ENCODE measurements at regions not wholly inside any gene's neighbourhood (a gene's known extent, or its start where the extent isn't known, plus 50 kb on each side); places are given as distances from the start of the nearest gene placed in this dataset.
"Not testable (repeated sequence)": the region's sequence is repeated elsewhere in the genome, so short reads cannot be mapped to it uniquely, and the experiment has no call there.

- TF ChIP-seq, protein P1, sequence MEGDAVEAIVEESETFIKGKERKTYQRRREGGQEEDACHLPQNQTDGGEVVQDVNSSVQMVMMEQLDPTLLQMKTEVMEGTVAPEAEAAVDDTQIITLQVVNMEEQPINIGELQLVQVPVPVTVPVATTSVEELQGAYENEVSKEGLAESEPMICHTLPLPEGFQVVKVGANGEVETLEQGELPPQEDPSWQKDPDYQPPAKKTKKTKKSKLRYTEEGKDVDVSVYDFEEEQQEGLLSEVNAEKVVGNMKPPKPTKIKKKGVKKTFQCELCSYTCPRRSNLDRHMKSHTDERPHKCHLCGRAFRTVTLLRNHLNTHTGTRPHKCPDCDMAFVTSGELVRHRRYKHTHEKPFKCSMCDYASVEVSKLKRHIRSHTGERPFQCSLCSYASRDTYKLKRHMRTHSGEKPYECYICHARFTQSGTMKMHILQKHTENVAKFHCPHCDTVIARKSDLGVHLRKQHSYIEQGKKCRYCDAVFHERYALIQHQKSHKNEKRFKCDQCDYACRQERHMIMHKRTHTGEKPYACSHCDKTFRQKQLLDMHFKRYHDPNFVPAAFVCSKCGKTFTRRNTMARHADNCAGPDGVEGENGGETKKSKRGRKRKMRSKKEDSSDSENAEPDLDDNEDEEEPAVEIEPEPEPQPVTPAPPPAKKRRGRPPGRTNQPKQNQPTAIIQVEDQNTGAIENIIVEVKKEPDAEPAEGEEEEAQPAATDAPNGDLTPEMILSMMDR (conservative IDR thresholded peaks at IDR 0.05 in 1 of 2, IDR thresholded peaks at IDR 0.05 in 1 of 2; ENCODE audit: low read depth in 1 of 2, low read length in 2 of 2) = peak; percentile 48 to 58
- not testable (repeated sequence) for TF ChIP-seq EZH2 (IDR thresholded peaks at IDR 0.05; ENCODE audit: low read length, missing control alignments)
Observed at GRCh38 chr7:65621580-65622201, 248.0 kb downstream of the ZNF92 start.

All from fibroblast of lung (primary cell).